Stomach (tissue), 8 donors: ENCODE measurements at regions not wholly inside any gene's neighbourhood (a gene's known extent, or its start where the extent isn't known, plus 50 kb on each side); places are given as distances from the start of the nearest gene placed in this dataset.

Experiments
- DNase-seq, 2 donors: peaks; one replicate each; pipeline versions ENCODE4 v3.0.0 to v3.0.0-alpha.2; 2013 to 2019
- H3K27ac ChIP-seq, 5 donors: fragments of 200-600 bp in 4 of 5; sonication (generic) in 4 of 5; one replicate each; pipeline ENCODE4 v1.5.1; 2013 to 2019; ENCODE audit warnings: mild to moderate bottlenecking in 1 of 5, moderate library complexity in 1 of 5
- H3K27me3 ChIP-seq, 3 donors: fragments of 200-600 bp; sonication (generic); one replicate each; pipeline ENCODE4 v1.5.1; 2017 to 2019; ENCODE audit warnings: mixed run types in 1 of 3
- H3K36me3 ChIP-seq, 4 donors: fragments of 200-600 bp; sonication (generic); 1 replicate in 3 of 4; 2 replicates in 1 of 4; pipeline ENCODE4 v1.5.1; 2016 to 2019
- H3K4me1 ChIP-seq, 4 donors: fragments of 200-600 bp; sonication (generic); one replicate each; pipeline ENCODE4 v1.5.1; 2016 to 2019
- H3K4me3 ChIP-seq, 4 donors: fragments of 200-600 bp; sonication (generic) in 3 of 4; one replicate each; pipeline ENCODE4 v1.5.1; 2016 to 2019; ENCODE audit warnings: mild to moderate bottlenecking in 1 of 4
- H3K9me3 ChIP-seq, 4 donors: fragments of 200-600 bp; sonication (generic); one replicate each; pipeline ENCODE4 v1.5.1; 2016 to 2019
- CTCF ChIP-seq, 7 experiments: fragments of 450-650 bp in 4 of 7; fragments of 200-600 bp in 3 of 7; sonication (generic) in 3 of 7; IDR thresholded peaks; one replicate each; pipeline ENCODE4 v1.5.1; 2016 to 2019; ENCODE audit warnings: antibody characterized with exemption in 7 of 7, control low read depth in 2 of 7, mild to moderate bottlenecking in 1 of 7
- EP300 ChIP-seq: sonication (generic); formaldehyde crosslinking; IDR thresholded peaks from one replicate; pipeline ENCODE4 v1.6.1; 2017; ENCODE audit warnings: antibody characterized with exemption
- POLR2A ChIP-seq, 4 donors: fragments of 450-650 bp; IDR thresholded peaks; one replicate each; pipeline ENCODE4 v1.6.1; 2016; ENCODE audit warnings: antibody characterized with exemption in 4 of 4, control low read depth in 2 of 4, mild to moderate bottlenecking in 1 of 4, moderate library complexity in 1 of 4
- POLR2AphosphoS5 ChIP-seq, 3 donors: sonication (generic); formaldehyde crosslinking; IDR thresholded peaks; one replicate each; pipeline ENCODE4 v1.6.1; 2016; ENCODE audit warnings: antibody characterized with exemption in 3 of 3
- WGBS, 5 donors: extraction: QIAGEN DNeasy Blood & Tissue Kit in 3 of 5; methylation state at CpG; one replicate each; pipeline versions ENCODE4 v1.1.5 to v1.1.7; 2013 to 2018; 5-methylcytosine and 5-hydroxymethylcytosine counted together
- intact Hi-C: fragments of 100-400 bp; cut with DNase I; formaldehyde crosslinking; loops from one replicate; pipeline ENCODE4 v1.15.1; 2023; ENCODE audit warnings: low total_unique reads
- donor health status: healthy with polysubstance abuse.
- donor health status: Bipolar disorder and iron deficiency.
- donor health status: healthy.

GRCh38 chr13:30141775-30142485 lies 165.4 kb downstream of the KATNAL1 start:
- DNase-seq, result no peak
- Histone ChIP-seq H3K9me3 (no peaks in the 10 kb centered on the region), H3K27ac (peak overlapping the region in 3 of 5 donors; percentile 64 to 81 (median 79)), H3K27me3 (peaks cover 0 to 5% (median 0%) of the 10 kb centered on the region in 3 donors), H3K4me1 (peaks cover 12 to 22% (median 19%) of the 10 kb centered on the region in 4 donors), H3K36me3 (no peaks in the 10 kb centered on the region), H3K4me3 (no peak overlapping the region)
- intact Hi-C loops, result loop anchor here (10.0 kb wide), 1 partner anchor 663 kb away; no protein-coding TSS in a partner anchor
- no peak for TF ChIP-seq POLR2AphosphoS5 (IDR thresholded peaks at IDR 0.05)
- TF ChIP-seq CTCF (IDR thresholded peaks at IDR 0.05), result no peak
- no peak for TF ChIP-seq POLR2A (IDR thresholded peaks at IDR 0.05)
- TF ChIP-seq EP300, result no peak
- 70 to 80% (median 77%) methylated on average over 6 of the region's 6 CpGs for WGBS, 5 donors

- intact Hi-C loops, result loop anchor here (10.0 kb wide), 1 partner anchor 664 kb away; no protein-coding TSS in a partner anchor
- TF ChIP-seq POLR2AphosphoS5 (IDR thresholded peaks at IDR 0.05) (no peak), CTCF (IDR thresholded peaks at IDR 0.05) (no peak), POLR2A (IDR thresholded peaks at IDR 0.05) (no peak), EP300 (no peak)
- DNase-seq, result no peak
- peaks cover 12 to 22% (median 19%) of the 10 kb centered on the region in 4 donors for H3K4me1 ChIP-seq
- H3K27me3 ChIP-seq, result peaks cover 0 to 5% (median 0%) of the 10 kb centered on the region in 3 donors
- H3K36me3 ChIP-seq, result no peaks in the 10 kb centered on the region
- no peaks in the 10 kb centered on the region for H3K9me3 ChIP-seq
- H3K27ac ChIP-seq, result no peak overlapping the region
- WGBS, 5 donors, result 78 to 86% (median 83%) methylated on average over 10 to 12 of the region's 12 CpGs
- no peak overlapping the region for H3K4me3 ChIP-seq
Observed at GRCh38 chr13:30140973-30141372, 166.4 kb downstream of the KATNAL1 start.

- H3K9me3 ChIP-seq, result no peaks in the 10 kb centered on the region
- peaks cover 12 to 31% (median 27%) of the 10 kb centered on the region in 4 donors for H3K4me1 ChIP-seq
- no peak for DNase-seq
- whole genome bisulfite sequencing, 5 donors, result 41 to 55% (median 52%) methylated on average over 8 of the region's 8 CpGs
- intact Hi-C loops, result no loop called here
- no peak overlapping the region for H3K27ac ChIP-seq
- peaks cover 0 to 5% (median 0%) of the 10 kb centered on the region in 3 donors for H3K27me3 ChIP-seq
- H3K4me3 ChIP-seq, result no peak overlapping the region
- no peak for TF ChIP-seq POLR2A (IDR thresholded peaks at IDR 0.05)
- no peaks in the 10 kb centered on the region for H3K36me3 ChIP-seq
Observed at GRCh38 chr13:30138511-30138910, 168.8 kb downstream of the KATNAL1 start.

GRCh38 chr13:30135868-30136267 lies 171.5 kb downstream of the KATNAL1 start:
- no peak for TF ChIP-seq EP300
- TF ChIP-seq CTCF (IDR thresholded peaks at IDR 0.05), result no peak
- TF ChIP-seq POLR2AphosphoS5 (IDR thresholded peaks at IDR 0.05), result no peak
- TF ChIP-seq POLR2A (IDR thresholded peaks at IDR 0.05), result no peak
- no peak for DNase-seq
- Histone ChIP-seq H3K36me3 (no peaks in the 10 kb centered on the region), H3K9me3 (no peaks in the 10 kb centered on the region), H3K27me3 (peaks cover 0 to 5% (median 0%) of the 10 kb centered on the region in 3 donors), H3K4me3 (no peak overlapping the region), H3K27ac (no peak overlapping the region), H3K4me1 (peaks cover 8 to 27% (median 23%) of the 10 kb centered on the region in 4 donors)
- WGBS, 5 donors, result 89 to 99% (median 94%) methylated on average over 5 of the region's 5 CpGs
- intact Hi-C loops, result no loop called here

GRCh38 chr13:30135351-30135750 lies 172.0 kb downstream of the KATNAL1 start:
- 84 to 97% (median 94%) methylated on average over 5 to 7 of the region's 7 CpGs for WGBS, 5 donors
- H3K27me3 ChIP-seq, result peaks cover 0 to 5% (median 0%) of the 10 kb centered on the region in 3 donors
- H3K27ac ChIP-seq, result no peak overlapping the region
- peaks cover 8 to 27% (median 23%) of the 10 kb centered on the region in 4 donors for H3K4me1 ChIP-seq
- no peak for TF ChIP-seq CTCF (IDR thresholded peaks at IDR 0.05)
- no peak for TF ChIP-seq POLR2A (IDR thresholded peaks at IDR 0.05)
- TF ChIP-seq POLR2AphosphoS5 (IDR thresholded peaks at IDR 0.05), result no peak
- no peak for TF ChIP-seq EP300
- no peaks in the 10 kb centered on the region for H3K36me3 ChIP-seq
- intact Hi-C loops, result no loop called here
- no peak for DNase-seq
- H3K9me3 ChIP-seq, result no peaks in the 10 kb centered on the region
- H3K4me3 ChIP-seq, result no peak overlapping the region
